DMS53 treated with DMSO at 0.1 percent for 48 hours (cell line): ENCODE measurements at regions not wholly inside any gene's neighbourhood (a gene's known extent, or its start where the extent isn't known, plus 50 kb on each side); places are given as distances from the start of the nearest gene placed in this dataset.
"Not testable (repeated sequence)": the region's sequence is repeated elsewhere in the genome, so short reads cannot be mapped to it uniquely, and the experiment has no call there.

ENCODE experiments used
- DNase-seq: peaks from one replicate; lab custom pipeline; 2025; ENCODE audit not compliant: unreplicated experiment; lab: John Stamatoyannopoulos, UW

- DNase-seq: no peak
These were observed 279.7 kb upstream of the TUT7 start for GRCh38 chr9:86633945-86634344.

- no peak for DNase-seq
These were observed 278.3 kb upstream of the TUT7 start for GRCh38 chr9:86632537-86632936.

- no peak for DNase-seq
These were observed 275.3 kb upstream of the TUT7 start for GRCh38 chr9:86629530-86629929.

- no peak for DNase-seq
These were observed 272.6 kb upstream of the TUT7 start for GRCh38 chr9:86626802-86627201.

GRCh38 chr9:86624630-86625029, 270.4 kb upstream of the TUT7 start:
- DNase-seq: no peak

- no peak for DNase-seq
These were observed 260.9 kb upstream of the TUT7 start for GRCh38 chr9:86614871-86615849.

GRCh38 chr9:86613943-86614342, 259.7 kb upstream of the TUT7 start:
- no peak for DNase-seq

GRCh38 chr9:86611534-86611933, 257.3 kb upstream of the TUT7 start:
- DNase-seq: not testable (repeated sequence)

GRCh38 chr9:86605303-86605702, 251.1 kb upstream of the TUT7 start:
- no peak for DNase-seq

- DNase-seq: no peak
These were observed 250.5 kb upstream of the TUT7 start for GRCh38 chr9:86604741-86605140.

GRCh38 chr9:86602715-86603114, 248.5 kb upstream of the TUT7 start:
- DNase-seq: no peak

GRCh38 chr9:86601697-86602096, 247.5 kb upstream of the TUT7 start:
- DNase-seq: no peak

- DNase-seq: no peak
These were observed 246.8 kb upstream of the TUT7 start for GRCh38 chr9:86600977-86601376.

GRCh38 chr9:86600291-86600690, 246.1 kb upstream of the TUT7 start:
- no peak for DNase-seq

GRCh38 chr9:86599561-86599960, 245.4 kb upstream of the TUT7 start:
- no peak for DNase-seq

GRCh38 chr9:86598411-86599239, 244.4 kb upstream of the TUT7 start:
- DNase-seq: no peak

GRCh38 chr9:86594724-86595123, 240.5 kb upstream of the TUT7 start:
- no peak for DNase-seq

- no peak for DNase-seq
These were observed 237.3 kb upstream of the TUT7 start for GRCh38 chr9:86591472-86591871.

- no peak for DNase-seq
These were observed 235.5 kb upstream of the TUT7 start for GRCh38 chr9:86589730-86590129.

GRCh38 chr9:86589273-86589672, 235.1 kb upstream of the TUT7 start:
- DNase-seq: no peak

GRCh38 chr9:86586144-86586494, 231.9 kb upstream of the TUT7 start:
- no peak for DNase-seq
